Smooth muscle cell (in vitro differentiated cells): ENCODE measurements at regions not wholly inside any gene's neighbourhood (a gene's known extent, or its start where the extent isn't known, plus 50 kb on each side); places are given as distances from the start of the nearest gene placed in this dataset.

Experiments
- DNase-seq: peaks from one replicate; lab custom pipeline; 2025; ENCODE audit not compliant: unreplicated experiment; lab: John Stamatoyannopoulos, UW
- H2AFZ ChIP-seq: fragments of 200-600 bp; sonication (generic); 2 replicates; pipeline ENCODE4 v1.6.0; 2016; ENCODE audit warnings: antibody characterized with exemption, low read depth, mild to moderate bottlenecking
- H3F3A ChIP-seq: fragments of 200-600 bp; sonication (generic); 2 replicates; pipeline ENCODE4 v1.6.0; 2017; ENCODE audit warnings: antibody characterized with exemption, low read depth
- H3K27ac ChIP-seq: fragments of 200-600 bp; sonication (generic); 2 replicates; pipeline ENCODE4 v1.5.1; 2016; ENCODE audit warnings: low read depth, mild to moderate bottlenecking
- H3K27me3 ChIP-seq: fragments of 200-600 bp; sonication (generic); 2 replicates; pipeline ENCODE4 v1.6.1; 2016; ENCODE audit warnings: low read depth, mild to moderate bottlenecking
- H3K36me3 ChIP-seq: fragments of 200-600 bp; sonication (generic); 2 replicates; pipeline ENCODE4 v1.5.1; 2016; ENCODE audit warnings: low read depth
- H3K4me1 ChIP-seq: fragments of 200-600 bp; sonication (generic); 2 replicates; pipeline ENCODE4 v1.5.1; 2016; ENCODE audit warnings: low read depth
- H3K4me2 ChIP-seq: fragments of 200-600 bp; sonication (generic); 2 replicates; pipeline ENCODE4 v1.6.0; 2016; ENCODE audit warnings: mild to moderate bottlenecking
- H3K4me3 ChIP-seq: fragments of 200-600 bp; sonication (generic); 2 replicates; pipeline ENCODE4 v1.5.1; 2016; ENCODE audit warnings: mild to moderate bottlenecking
- H3K79me2 ChIP-seq: fragments of 200-600 bp; sonication (generic); 2 replicates; pipeline ENCODE4 v1.6.0; 2016; ENCODE audit warnings: low read depth, mild to moderate bottlenecking
- H3K9ac ChIP-seq: fragments of 200-600 bp; sonication (generic); 2 replicates; pipeline ENCODE4 v1.6.0; 2016; ENCODE audit warnings: low read depth
- H3K9me3 ChIP-seq: fragments of 200-600 bp; sonication (generic); replicated peaks from 2 replicates; pipeline ENCODE4 v1.5.1; 2016; ENCODE audit warnings: low read depth
- H4K20me1 ChIP-seq: fragments of 200-600 bp; sonication (generic); 2 replicates; pipeline ENCODE4 v1.6.0; 2016; ENCODE audit warnings: low read depth
- CTCF ChIP-seq: fragments of 200-600 bp; sonication (generic); IDR thresholded peaks from 2 replicates; pipeline ENCODE4 v1.5.1; 2017; ENCODE audit warnings: borderline replicate concordance, mild to moderate bottlenecking, antibody characterized with exemption; ENCODE audit not compliant: insufficient read depth, poor library complexity, severe bottlenecking
- WGBS: methylation state at CpG from one replicate; pipeline ENCODE4 v1.1.7; 2016; ENCODE audit warnings: low lambda C conversion rate; 5-methylcytosine and 5-hydroxymethylcytosine counted together

GRCh38 chr3:127339016-127339415 lies 51.2 kb upstream of the PRR20G start:
- DNase-seq = no peak
- H3K4me2 ChIP-seq = no peak overlapping the region
- WGBS = 77% methylated on average over 2 of the region's 3 CpGs
- no peaks in the 10 kb centered on the region for H3K79me2 ChIP-seq
- no peak overlapping the region for H2AFZ ChIP-seq
- no peak for TF ChIP-seq CTCF
- no peak overlapping the region for H3K4me3 ChIP-seq
- H3K4me1 ChIP-seq = no peaks in the 10 kb centered on the region
- peaks cover 51% of the 10 kb centered on the region for H3K27me3 ChIP-seq
- no peaks in the 10 kb centered on the region for H3K36me3 ChIP-seq
- H3K27ac ChIP-seq = no peak overlapping the region
- no peaks in the 10 kb centered on the region for H3F3A ChIP-seq
- H3K9ac ChIP-seq = no peak overlapping the region
- H3K9me3 ChIP-seq = peaks cover 5% of the 10 kb centered on the region
- no peaks in the 10 kb centered on the region for H4K20me1 ChIP-seq

- Histone ChIP-seq H3K27ac (no peak overlapping the region), H2AFZ (no peak overlapping the region), H3K4me2 (no peak overlapping the region), H4K20me1 (no peaks in the 10 kb centered on the region), H3K36me3 (no peaks in the 10 kb centered on the region), H3K79me2 (no peaks in the 10 kb centered on the region), H3K9me3 (peaks cover 5% of the 10 kb centered on the region), H3K9ac (no peak overlapping the region), H3F3A (no peaks in the 10 kb centered on the region), H3K4me1 (no peaks in the 10 kb centered on the region), H3K4me3 (no peak overlapping the region), H3K27me3 (peaks cover 51% of the 10 kb centered on the region)
- WGBS = 70% methylated on average over 52 of the region's 52 CpGs
- no peak for TF ChIP-seq CTCF
- no peak for DNase-seq
Measured at GRCh38 chr3:127337911-127338531, 50.2 kb upstream of the PRR20G start.
